IMR-90 (cell line): ENCODE measurements at regions not wholly inside any gene's neighbourhood (a gene's known extent, or its start where the extent isn't known, plus 50 kb on each side); places are given as distances from the start of the nearest gene placed in this dataset.

ENCODE experiments used
- BHLHE40 ChIP-seq: fragments of 150-350 bp; IDR thresholded peaks from 2 replicates; pipeline ENCODE4 v1.6.1; 2016; ENCODE audit warnings: mild to moderate bottlenecking, low read depth, low read length
- CHD1 ChIP-seq: IDR thresholded peaks from 2 replicates; pipeline ENCODE4 v1.6.1; 2012; ENCODE audit warnings: low read depth, low read length, improper control_type of control experiment
- FOS ChIP-seq: fragments of 150-350 bp; IDR thresholded peaks from 2 replicates; pipeline ENCODE4 v1.6.1; 2016; ENCODE audit warnings: low read depth, low read length
- MAFK ChIP-seq: IDR thresholded peaks from 2 replicates; pipeline ENCODE4 v1.6.1; 2012; ENCODE audit warnings: low read depth, low read length, improper control_type of control experiment
- MAZ ChIP-seq: IDR thresholded peaks from 2 replicates; pipeline ENCODE4 v1.6.1; 2012; ENCODE audit warnings: low read depth, mild to moderate bottlenecking, low read length, improper control_type of control experiment, moderate library complexity, borderline replicate concordance
- MXI1 ChIP-seq: IDR thresholded peaks from 2 replicates; pipeline ENCODE4 v1.6.1; 2012; ENCODE audit warnings: low read depth, mild to moderate bottlenecking, low read length, moderate library complexity, borderline replicate concordance
- POLR2A ChIP-seq: IDR thresholded peaks from 2 replicates; pipeline ENCODE4 v1.6.1; 2012; ENCODE audit warnings: mild to moderate bottlenecking, low read depth, low read length
- RAD21 ChIP-seq: IDR thresholded peaks from 2 replicates; pipeline ENCODE4 v1.6.1; 2012; ENCODE audit warnings: low read length, improper control_type of control experiment
- RCOR1 ChIP-seq: IDR thresholded peaks from 2 replicates; pipeline ENCODE4 v1.6.1; 2012; ENCODE audit warnings: mild to moderate bottlenecking, low read length, improper control_type of control experiment; ENCODE audit not compliant: insufficient replicate concordance
- RFX5 ChIP-seq: IDR thresholded peaks from 2 replicates; pipeline ENCODE4 v1.8.0; 2012; ENCODE audit warnings: low read depth, mild to moderate bottlenecking, low read length, moderate library complexity
- TF ChIP-seq, protein P1 (sequence below): conservative IDR thresholded peaks from 2 replicates; pipeline ENCODE4 v1.5.1; 2012; ENCODE audit warnings: mild to moderate bottlenecking, low read depth, low read length, improper control_type of control experiment
- TF ChIP-seq, protein P2 (sequence below): fragments of 150-350 bp; IDR thresholded peaks from 2 replicates; pipeline ENCODE4 v1.6.1; 2017; ENCODE audit warnings: mild to moderate bottlenecking, antibody characterized with exemption, low read length, low read depth

DNA sequence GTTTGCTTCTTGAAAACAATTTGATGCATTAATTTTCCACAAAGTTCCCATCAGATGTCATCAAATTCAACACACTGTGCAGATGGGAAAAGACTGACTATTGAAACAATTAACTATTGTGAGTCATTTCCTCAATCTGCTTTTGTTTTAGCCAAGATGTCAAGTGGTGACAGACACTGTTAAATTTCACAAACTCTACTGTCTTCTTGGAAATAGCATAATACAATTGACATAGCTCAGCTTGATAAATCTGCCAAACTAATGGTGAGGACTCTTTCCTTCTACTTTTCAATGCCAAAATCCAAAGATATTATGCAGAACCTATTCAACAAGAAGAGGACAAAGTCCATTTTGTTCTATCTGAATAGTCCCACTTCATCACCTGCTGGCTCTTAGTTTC lies 242.3 kb downstream of the CAAP1 start:
- TF ChIP-seq POLR2A (no peak), MXI1 (no peak), RAD21 (no peak), RFX5 (no peak), BHLHE40 (no peak), MAFK (no peak), FOS (no peak), CHD1 (no peak), MAZ (no peak), RCOR1 (no peak)
- TF ChIP-seq, protein P1, sequence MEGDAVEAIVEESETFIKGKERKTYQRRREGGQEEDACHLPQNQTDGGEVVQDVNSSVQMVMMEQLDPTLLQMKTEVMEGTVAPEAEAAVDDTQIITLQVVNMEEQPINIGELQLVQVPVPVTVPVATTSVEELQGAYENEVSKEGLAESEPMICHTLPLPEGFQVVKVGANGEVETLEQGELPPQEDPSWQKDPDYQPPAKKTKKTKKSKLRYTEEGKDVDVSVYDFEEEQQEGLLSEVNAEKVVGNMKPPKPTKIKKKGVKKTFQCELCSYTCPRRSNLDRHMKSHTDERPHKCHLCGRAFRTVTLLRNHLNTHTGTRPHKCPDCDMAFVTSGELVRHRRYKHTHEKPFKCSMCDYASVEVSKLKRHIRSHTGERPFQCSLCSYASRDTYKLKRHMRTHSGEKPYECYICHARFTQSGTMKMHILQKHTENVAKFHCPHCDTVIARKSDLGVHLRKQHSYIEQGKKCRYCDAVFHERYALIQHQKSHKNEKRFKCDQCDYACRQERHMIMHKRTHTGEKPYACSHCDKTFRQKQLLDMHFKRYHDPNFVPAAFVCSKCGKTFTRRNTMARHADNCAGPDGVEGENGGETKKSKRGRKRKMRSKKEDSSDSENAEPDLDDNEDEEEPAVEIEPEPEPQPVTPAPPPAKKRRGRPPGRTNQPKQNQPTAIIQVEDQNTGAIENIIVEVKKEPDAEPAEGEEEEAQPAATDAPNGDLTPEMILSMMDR, result no peak
- TF ChIP-seq, protein P2, sequence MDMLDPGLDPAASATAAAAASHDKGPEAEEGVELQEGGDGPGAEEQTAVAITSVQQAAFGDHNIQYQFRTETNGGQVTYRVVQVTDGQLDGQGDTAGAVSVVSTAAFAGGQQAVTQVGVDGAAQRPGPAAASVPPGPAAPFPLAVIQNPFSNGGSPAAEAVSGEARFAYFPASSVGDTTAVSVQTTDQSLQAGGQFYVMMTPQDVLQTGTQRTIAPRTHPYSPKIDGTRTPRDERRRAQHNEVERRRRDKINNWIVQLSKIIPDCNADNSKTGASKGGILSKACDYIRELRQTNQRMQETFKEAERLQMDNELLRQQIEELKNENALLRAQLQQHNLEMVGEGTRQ, result no peak
